Smooth muscle cell (in vitro differentiated cells): ENCODE measurements at regions not wholly inside any gene's neighbourhood (a gene's known extent, or its start where the extent isn't known, plus 50 kb on each side); places are given as distances from the start of the nearest gene placed in this dataset.

Experiments
- DNase-seq: peaks from one replicate; lab custom pipeline; 2025; ENCODE audit not compliant: unreplicated experiment; lab: John Stamatoyannopoulos, UW
- H2AFZ ChIP-seq: fragments of 200-600 bp; sonication (generic); 2 replicates; pipeline ENCODE4 v1.6.0; 2016; ENCODE audit warnings: antibody characterized with exemption, low read depth, mild to moderate bottlenecking
- H3F3A ChIP-seq: fragments of 200-600 bp; sonication (generic); 2 replicates; pipeline ENCODE4 v1.6.0; 2017; ENCODE audit warnings: antibody characterized with exemption, low read depth
- H3K27ac ChIP-seq: fragments of 200-600 bp; sonication (generic); 2 replicates; pipeline ENCODE4 v1.5.1; 2016; ENCODE audit warnings: low read depth, mild to moderate bottlenecking
- H3K27me3 ChIP-seq: fragments of 200-600 bp; sonication (generic); 2 replicates; pipeline ENCODE4 v1.6.1; 2016; ENCODE audit warnings: low read depth, mild to moderate bottlenecking
- H3K36me3 ChIP-seq: fragments of 200-600 bp; sonication (generic); 2 replicates; pipeline ENCODE4 v1.5.1; 2016; ENCODE audit warnings: low read depth
- H3K4me1 ChIP-seq: fragments of 200-600 bp; sonication (generic); 2 replicates; pipeline ENCODE4 v1.5.1; 2016; ENCODE audit warnings: low read depth
- H3K4me2 ChIP-seq: fragments of 200-600 bp; sonication (generic); 2 replicates; pipeline ENCODE4 v1.6.0; 2016; ENCODE audit warnings: mild to moderate bottlenecking
- H3K4me3 ChIP-seq: fragments of 200-600 bp; sonication (generic); 2 replicates; pipeline ENCODE4 v1.5.1; 2016; ENCODE audit warnings: mild to moderate bottlenecking
- H3K79me2 ChIP-seq: fragments of 200-600 bp; sonication (generic); 2 replicates; pipeline ENCODE4 v1.6.0; 2016; ENCODE audit warnings: low read depth, mild to moderate bottlenecking
- H3K9ac ChIP-seq: fragments of 200-600 bp; sonication (generic); 2 replicates; pipeline ENCODE4 v1.6.0; 2016; ENCODE audit warnings: low read depth
- H3K9me3 ChIP-seq: fragments of 200-600 bp; sonication (generic); replicated peaks from 2 replicates; pipeline ENCODE4 v1.5.1; 2016; ENCODE audit warnings: low read depth
- H4K20me1 ChIP-seq: fragments of 200-600 bp; sonication (generic); 2 replicates; pipeline ENCODE4 v1.6.0; 2016; ENCODE audit warnings: low read depth
- CTCF ChIP-seq: fragments of 200-600 bp; sonication (generic); IDR thresholded peaks from 2 replicates; pipeline ENCODE4 v1.5.1; 2017; ENCODE audit warnings: borderline replicate concordance, mild to moderate bottlenecking, antibody characterized with exemption; ENCODE audit not compliant: insufficient read depth, poor library complexity, severe bottlenecking
- WGBS: methylation state at CpG from one replicate; pipeline ENCODE4 v1.1.7; 2016; ENCODE audit warnings: low lambda C conversion rate; 5-methylcytosine and 5-hydroxymethylcytosine counted together

- H4K20me1 ChIP-seq, result no peaks in the 10 kb centered on the region
- H3K4me2 ChIP-seq, result no peak overlapping the region
- 92% methylated on average over 1 of the region's 1 CpG for WGBS
- no peaks in the 10 kb centered on the region for H3K79me2 ChIP-seq
- H3K27me3 ChIP-seq, result no peaks in the 10 kb centered on the region
- DNase-seq, result no peak
- no peak overlapping the region for H3K9ac ChIP-seq
- no peak for TF ChIP-seq CTCF
- H3K36me3 ChIP-seq, result no peaks in the 10 kb centered on the region
- H3F3A ChIP-seq, result no peaks in the 10 kb centered on the region
- H3K9me3 ChIP-seq, result no peaks in the 10 kb centered on the region
- H3K27ac ChIP-seq, result no peak overlapping the region
- no peak overlapping the region for H2AFZ ChIP-seq
- H3K4me1 ChIP-seq, result no peaks in the 10 kb centered on the region
- H3K4me3 ChIP-seq, result no peak overlapping the region
Observed at GRCh38 chr7:25988640-25989039, 163.4 kb upstream of the NFE2L3 start.

GRCh38 chr7:25989140-25989705 is 162.8 kb upstream of the NFE2L3 start:
- no peak for TF ChIP-seq CTCF
- no peak overlapping the region for H2AFZ ChIP-seq
- H3F3A ChIP-seq, result no peaks in the 10 kb centered on the region
- no peaks in the 10 kb centered on the region for H3K79me2 ChIP-seq
- no peak overlapping the region for H3K27ac ChIP-seq
- 77% methylated on average over 6 of the region's 6 CpGs for WGBS
- no peaks in the 10 kb centered on the region for H3K4me1 ChIP-seq
- H3K9ac ChIP-seq, result no peak overlapping the region
- H3K4me2 ChIP-seq, result no peak overlapping the region
- H3K4me3 ChIP-seq, result no peak overlapping the region
- H3K36me3 ChIP-seq, result no peaks in the 10 kb centered on the region
- H3K27me3 ChIP-seq, result no peaks in the 10 kb centered on the region
- H3K9me3 ChIP-seq, result no peaks in the 10 kb centered on the region
- no peaks in the 10 kb centered on the region for H4K20me1 ChIP-seq
- DNase-seq, result no peak

- no peaks in the 10 kb centered on the region for H3K9me3 ChIP-seq
- no peaks in the 10 kb centered on the region for H3K79me2 ChIP-seq
- no peak for TF ChIP-seq CTCF
- 84% methylated on average over 2 of the region's 2 CpGs for whole genome bisulfite sequencing
- no peaks in the 10 kb centered on the region for H3K4me1 ChIP-seq
- H3F3A ChIP-seq, result no peaks in the 10 kb centered on the region
- DNase-seq, result no peak
- no peak overlapping the region for H3K9ac ChIP-seq
- H4K20me1 ChIP-seq, result no peaks in the 10 kb centered on the region
- no peak overlapping the region for H3K27ac ChIP-seq
- no peak overlapping the region for H2AFZ ChIP-seq
- H3K36me3 ChIP-seq, result no peaks in the 10 kb centered on the region
- H3K4me2 ChIP-seq, result no peak overlapping the region
- H3K27me3 ChIP-seq, result no peaks in the 10 kb centered on the region
- no peak overlapping the region for H3K4me3 ChIP-seq
Observed at GRCh38 chr7:25994433-25994994, 157.5 kb upstream of the NFE2L3 start.

- Histone ChIP-seq H3K4me3 (no peak overlapping the region), H3K27me3 (no peaks in the 10 kb centered on the region), H2AFZ (no peak overlapping the region), H3K4me2 (no peak overlapping the region), H3K27ac (no peak overlapping the region), H3K9ac (no peak overlapping the region), H3K79me2 (no peaks in the 10 kb centered on the region), H3F3A (no peaks in the 10 kb centered on the region), H3K36me3 (no peaks in the 10 kb centered on the region), H3K4me1 (no peaks in the 10 kb centered on the region), H4K20me1 (no peaks in the 10 kb centered on the region), H3K9me3 (no peaks in the 10 kb centered on the region)
- no peak for TF ChIP-seq CTCF
- WGBS, result 76% methylated on average over 3 of the region's 3 CpGs
- no peak for DNase-seq
Observed at GRCh38 chr7:25995216-25995615, 156.8 kb upstream of the NFE2L3 start.
